Keratinocyte (primary cell): ENCODE measurements at regions not wholly inside any gene's neighbourhood (a gene's known extent, or its start where the extent isn't known, plus 50 kb on each side); places are given as distances from the start of the nearest gene placed in this dataset.

Experiments used
- DNase-seq: peaks from one replicate; pipeline ENCODE4 v3.0.0-alpha.2; 2011; ENCODE audit warnings: low read depth, missing footprints, low spot score
- FAIRE-seq: peaks from 2 replicates; lab custom pipeline; 2011; peaks lifted over from hg19 to GRCh38; lab: Jason Lieb, UNC
- H2AFZ ChIP-seq: 2 replicates; pipeline ENCODE4 v1.6.0; 2012; ENCODE audit warnings: low read length, control low read depth, inconsistent platforms; ENCODE audit not compliant: control insufficient read depth
- H3K27ac ChIP-seq: 2 replicates; pipeline ENCODE4 v1.5.1; 2011; ENCODE audit warnings: low read length; ENCODE audit not compliant: control insufficient read depth, insufficient read depth
- H3K27me3 ChIP-seq: 3 replicates; pipeline ENCODE4 v1.6.0; 2011; ENCODE audit warnings: low read length; ENCODE audit not compliant: control insufficient read depth, insufficient read depth; ENCODE audit errors: extremely low read depth
- H3K36me3 ChIP-seq, 2 experiments: 2 replicates in 1 of 2; 3 replicates in 1 of 2; pipeline ENCODE4 v1.5.1; 2011; ENCODE audit warnings: low read length in 2 of 2, mild to moderate bottlenecking in 1 of 2; ENCODE audit not compliant: control insufficient read depth in 2 of 2, insufficient read depth in 2 of 2; ENCODE audit errors: extremely low read depth in 1 of 2
- H3K4me1 ChIP-seq: 3 replicates; pipeline ENCODE4 v1.5.1; 2011; ENCODE audit warnings: low read length; ENCODE audit not compliant: control insufficient read depth, insufficient read depth; ENCODE audit errors: extremely low read depth
- H3K4me2 ChIP-seq: 3 replicates; pipeline ENCODE4 v1.6.0; 2011; ENCODE audit warnings: low read depth, low read length; ENCODE audit not compliant: control insufficient read depth, insufficient read depth; ENCODE audit errors: extremely low read depth
- H3K4me3 ChIP-seq, 3 experiments: fragments of 200-600 bp in 1 of 3; sonication (generic) in 1 of 3; 2 replicates in 2 of 3; 3 replicates in 1 of 3; pipeline ENCODE4 v1.5.1; 2011 to 2016; ENCODE audit warnings: low read length in 3 of 3, mild to moderate bottlenecking in 3 of 3, control low read depth in 2 of 3, inconsistent platforms in 1 of 3, low read depth in 1 of 3, mixed read lengths in 1 of 3, mixed run types in 1 of 3, moderate library complexity in 1 of 3; ENCODE audit not compliant: control insufficient read depth in 2 of 3, insufficient read depth in 2 of 3; ENCODE audit errors: extremely low read depth in 1 of 3
- H3K79me2 ChIP-seq: 2 replicates; pipeline ENCODE4 v1.6.0; 2012; ENCODE audit warnings: low read length; ENCODE audit not compliant: control insufficient read depth, insufficient read depth
- H3K9ac ChIP-seq: 3 replicates; pipeline ENCODE4 v1.6.0; 2011; ENCODE audit warnings: low read length; ENCODE audit not compliant: control insufficient read depth, insufficient read depth; ENCODE audit errors: extremely low read depth
- H3K9me1 ChIP-seq: 3 replicates; pipeline ENCODE4 v1.6.0; 2011; ENCODE audit warnings: low read length; ENCODE audit not compliant: control insufficient read depth, insufficient read depth; ENCODE audit errors: extremely low read depth
- H3K9me3 ChIP-seq: 2 replicates; pipeline ENCODE4 v1.5.1; 2012; ENCODE audit warnings: low read depth, low read length; ENCODE audit not compliant: control insufficient read depth
- H4K20me1 ChIP-seq: 3 replicates; pipeline ENCODE4 v1.6.0; 2011; ENCODE audit warnings: low read length; ENCODE audit not compliant: control insufficient read depth, insufficient read depth; ENCODE audit errors: extremely low read depth
- EZH2 ChIP-seq: IDR thresholded peaks from one replicate; pipeline ENCODE4 v1.6.1; 2012; ENCODE audit warnings: inconsistent platforms, mild to moderate bottlenecking, low read length, moderate library complexity
- dilution Hi-C: fragments of 300-500 bp; cut with MboI; formaldehyde crosslinking; loops from one replicate; pipeline ENCODE4 v1.7.0; 2020; ENCODE audit warnings: low sequenced_read_pairs; ENCODE audit not compliant: extremely low pct_ligation_motif_present
- TF ChIP-seq, protein P1 (sequence below), 3 experiments: IDR thresholded peaks in 1 of 3; conservative IDR thresholded peaks in 1 of 3; optimal IDR thresholded peaks in 1 of 3; 2 replicates in 2 of 3; 3 replicates in 1 of 3; pipeline versions ENCODE3 to v1.5.1; 2011; ENCODE audit warnings: low read length in 3 of 3, mild to moderate bottlenecking in 3 of 3, moderate library complexity in 2 of 3, control low read depth in 1 of 3, inconsistent platforms in 1 of 3; ENCODE audit not compliant: insufficient read depth in 2 of 3; ENCODE audit errors: extremely low read depth in 1 of 3

DNA sequence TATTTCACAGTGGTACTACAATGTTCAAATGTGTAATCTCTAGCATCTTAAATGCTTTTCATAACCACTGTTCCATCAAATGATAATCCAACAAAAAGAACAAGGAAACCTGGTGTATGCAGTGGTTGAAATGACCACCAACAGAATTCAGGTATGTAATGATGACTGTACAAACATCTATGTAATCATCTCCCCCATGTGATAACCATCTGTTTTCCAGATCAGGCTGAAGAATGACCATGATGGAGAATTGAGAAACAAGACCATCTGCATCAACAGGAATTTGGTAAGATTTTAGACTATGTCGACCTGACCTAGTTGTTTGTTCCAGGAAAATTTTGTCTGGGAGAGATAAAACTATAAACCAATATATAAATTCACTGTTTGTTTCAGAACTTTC lies 81.3 kb upstream of the ASCC3 start:
- H3K4me1 ChIP-seq: no peaks in the 10 kb centered on the region
- dilution Hi-C loops: no loop called here
- H3K27ac ChIP-seq: no peak overlapping the region
- H2AFZ ChIP-seq: no peak overlapping the region
- no peaks in the 10 kb centered on the region for H4K20me1 ChIP-seq
- H3K9me1 ChIP-seq: no peaks in the 10 kb centered on the region
- H3K4me2 ChIP-seq: no peak overlapping the region
- TF ChIP-seq, protein P1, sequence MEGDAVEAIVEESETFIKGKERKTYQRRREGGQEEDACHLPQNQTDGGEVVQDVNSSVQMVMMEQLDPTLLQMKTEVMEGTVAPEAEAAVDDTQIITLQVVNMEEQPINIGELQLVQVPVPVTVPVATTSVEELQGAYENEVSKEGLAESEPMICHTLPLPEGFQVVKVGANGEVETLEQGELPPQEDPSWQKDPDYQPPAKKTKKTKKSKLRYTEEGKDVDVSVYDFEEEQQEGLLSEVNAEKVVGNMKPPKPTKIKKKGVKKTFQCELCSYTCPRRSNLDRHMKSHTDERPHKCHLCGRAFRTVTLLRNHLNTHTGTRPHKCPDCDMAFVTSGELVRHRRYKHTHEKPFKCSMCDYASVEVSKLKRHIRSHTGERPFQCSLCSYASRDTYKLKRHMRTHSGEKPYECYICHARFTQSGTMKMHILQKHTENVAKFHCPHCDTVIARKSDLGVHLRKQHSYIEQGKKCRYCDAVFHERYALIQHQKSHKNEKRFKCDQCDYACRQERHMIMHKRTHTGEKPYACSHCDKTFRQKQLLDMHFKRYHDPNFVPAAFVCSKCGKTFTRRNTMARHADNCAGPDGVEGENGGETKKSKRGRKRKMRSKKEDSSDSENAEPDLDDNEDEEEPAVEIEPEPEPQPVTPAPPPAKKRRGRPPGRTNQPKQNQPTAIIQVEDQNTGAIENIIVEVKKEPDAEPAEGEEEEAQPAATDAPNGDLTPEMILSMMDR (optimal IDR thresholded peaks at IDR 0.05 in 1 of 3, IDR thresholded peaks at IDR 0.05 in 1 of 3, conservative IDR thresholded peaks at IDR 0.05 in 1 of 3; ENCODE audit: extremely low read depth in 1 of 3, insufficient read depth in 2 of 3, low read length in 3 of 3): no peak
- no peak for TF ChIP-seq EZH2
- H3K9ac ChIP-seq: no peak overlapping the region
- no peaks in the 10 kb centered on the region for H3K27me3 ChIP-seq
- H3K36me3 ChIP-seq: no peaks in the 10 kb centered on the region
- H3K79me2 ChIP-seq: no peaks in the 10 kb centered on the region
- DNase-seq: no peak
- H3K9me3 ChIP-seq: no peaks in the 10 kb centered on the region
- FAIRE-seq: no peak
- H3K4me3 ChIP-seq: no peak overlapping the region

DNA sequence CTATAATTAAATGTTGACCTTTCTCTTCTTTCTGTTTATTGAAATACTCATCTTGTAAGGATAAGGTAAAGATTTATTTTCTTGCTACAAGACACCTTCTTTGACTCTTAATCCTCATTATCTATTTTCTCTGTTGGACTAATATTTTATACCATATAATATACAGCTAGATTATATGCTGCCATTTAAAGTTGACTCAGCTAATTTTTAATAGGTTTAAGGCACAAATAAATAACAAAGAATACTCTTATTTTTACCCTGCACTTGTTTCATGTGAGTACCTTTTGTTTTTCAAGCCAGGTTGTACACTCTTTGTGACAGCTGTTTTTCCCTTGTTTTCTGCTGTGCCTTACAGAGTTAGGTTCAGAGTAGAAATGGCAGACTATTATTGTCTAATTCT lies 83.9 kb upstream of the ASCC3 start:
- H3K9me3 ChIP-seq: no peaks in the 10 kb centered on the region
- TF ChIP-seq EZH2: no peak
- TF ChIP-seq, protein P1 (optimal IDR thresholded peaks at IDR 0.05 in 1 of 3, IDR thresholded peaks at IDR 0.05 in 1 of 3, conservative IDR thresholded peaks at IDR 0.05 in 1 of 3; ENCODE audit: extremely low read depth in 1 of 3, insufficient read depth in 2 of 3, low read length in 3 of 3): no peak
- H3K27ac ChIP-seq: no peak overlapping the region
- no peak overlapping the region for H2AFZ ChIP-seq
- H3K27me3 ChIP-seq: no peaks in the 10 kb centered on the region
- H3K9ac ChIP-seq: no peak overlapping the region
- dilution Hi-C loops: no loop called here
- H3K4me2 ChIP-seq: no peak overlapping the region
- H3K4me1 ChIP-seq: no peaks in the 10 kb centered on the region
- H3K9me1 ChIP-seq: no peaks in the 10 kb centered on the region
- FAIRE-seq (no peak), DNase-seq (no peak)
- no peaks in the 10 kb centered on the region for H3K79me2 ChIP-seq
- no peaks in the 10 kb centered on the region for H3K36me3 ChIP-seq
- no peak overlapping the region for H3K4me3 ChIP-seq
- no peaks in the 10 kb centered on the region for H4K20me1 ChIP-seq
